ENCODE measurements at regions not wholly inside any gene's neighbourhood (a gene's known extent, or its start where the extent isn't known, plus 50 kb on each side); places are given as distances from the start of the nearest gene placed in this dataset.
A peak's percentile ranks its signal among the peaks of the same experiment; 100 is the strongest.

GRCh38 chr10:14397066-14397465, 66.3 kb upstream of the FRMD4A start:
- Histone ChIP-seq H3K23ac (ENCODE audit: low read depth, low read length, poor library complexity) (no peak overlapping the region), H3K27me3 (ENCODE audit: control insufficient read depth in 3 of 3, insufficient read depth in 3 of 3, low read depth in 1 of 3, low read length in 3 of 3) (no peaks in the 10 kb centered on the region), H3K4me2 (ENCODE audit: insufficient read depth, low read length, poor library complexity, severe bottlenecking) (no peak overlapping the region), H4K8ac (ENCODE audit: low read depth, low read length) (no peak overlapping the region), H3K14ac (ENCODE audit: low read length) (no peak overlapping the region), H3K27ac (replicated peaks; ENCODE audit: low read length) (no peak overlapping the region), H3K9ac (ENCODE audit: low read depth, low read length, poor library complexity) (no peak overlapping the region), H3K4me3 (ENCODE audit: low read length in 2 of 2) (no peak overlapping the region), H2BK120ac (ENCODE audit: low read depth, low read length) (no peak overlapping the region), H4K91ac (ENCODE audit: low read depth, low read length, poor library complexity) (no peak overlapping the region), H3K36me3 (replicated peaks in 1 of 2; ENCODE audit: control insufficient read depth in 2 of 2, insufficient read depth in 2 of 2, low read length in 2 of 2) (no peaks in the 10 kb centered on the region), H3K79me1 (ENCODE audit: low read depth, low read length) (no peaks in the 10 kb centered on the region), H2BK12ac (ENCODE audit: low read length) (peak overlapping the region; percentile 42), H3K4me1 (ENCODE audit: control insufficient read depth in 2 of 2, insufficient read depth in 1 of 2, low read depth in 1 of 2, low read length in 2 of 2) (peaks cover 2% of the 10 kb centered on the region in 2 donors), H2BK5ac (ENCODE audit: low read length) (no peak overlapping the region), H2BK15ac (ENCODE audit: low read length) (no peak overlapping the region), H3K18ac (ENCODE audit: low read length) (peak overlapping the region; percentile 66), H3K4ac (ENCODE audit: low read length) (no peak overlapping the region), H2AFZ (ENCODE audit: low read length) (peak overlapping the region; percentile 75), H3K9me3 (replicated peaks in 1 of 2; ENCODE audit: control insufficient read depth in 2 of 2, insufficient read depth in 1 of 2, low read depth in 1 of 2, low read length in 2 of 2) (peaks cover 0 to 2% of the 10 kb centered on the region in 2 donors), H2AK5ac (ENCODE audit: low read depth, low read length) (no peak overlapping the region)
- no peak for DNase-seq (ENCODE audit: low spot score)
- no CpG with 5 or more reads among the region's 9 CpGs for WGBS, 2 donors (ENCODE audit: extremely low coverage in 2 of 2, insufficient read length in 2 of 2, insufficient replicate concordance in 1 of 2)

DNA sequence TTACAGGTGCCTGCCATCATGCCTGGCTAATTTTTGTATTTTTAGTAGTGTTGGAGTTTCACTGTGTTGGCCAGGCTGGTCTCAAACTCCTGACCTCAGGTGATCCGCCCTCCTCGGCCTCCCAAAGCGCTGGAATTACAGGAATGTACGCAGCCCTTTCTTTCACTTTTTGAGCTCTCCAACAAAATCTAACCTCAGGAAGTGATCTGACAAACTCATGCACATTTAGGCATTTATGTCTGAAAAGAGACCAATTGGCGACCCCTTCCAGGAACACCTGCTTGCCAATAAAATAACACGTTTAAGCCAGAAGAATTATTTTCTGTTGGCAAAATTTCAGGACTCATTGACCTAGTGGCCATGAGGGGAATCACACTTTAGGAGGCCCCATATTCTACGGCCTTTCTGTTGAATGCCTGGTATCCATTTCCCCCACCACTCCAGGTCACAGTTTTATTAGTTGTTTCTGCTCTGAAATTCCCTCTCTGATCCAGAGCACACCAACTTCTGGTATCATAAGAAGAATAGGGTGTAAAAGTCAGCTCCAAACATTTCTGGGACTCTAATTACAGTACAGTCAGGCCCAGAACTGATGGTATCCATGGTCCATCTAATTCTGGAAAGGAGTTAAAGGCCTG, 65.8 kb upstream of the FRMD4A start:
- H3K27ac ChIP-seq (replicated peaks; ENCODE audit: low read length), result peak overlapping the region; percentile 29
- no peak for DNase-seq (ENCODE audit: low spot score)

GRCh38 chr10:14394179-14394578, 63.5 kb upstream of the FRMD4A start:
- no peak overlapping the region for H2AK5ac ChIP-seq (ENCODE audit: low read depth, low read length)
- H3K79me1 ChIP-seq (ENCODE audit: low read depth, low read length), result no peaks in the 10 kb centered on the region
- WGBS, 2 donors (ENCODE audit: extremely low coverage in 2 of 2, insufficient read length in 2 of 2, insufficient replicate concordance in 1 of 2), result no CpG with 5 or more reads among the region's 1 CpG
- no peak overlapping the region for H4K91ac ChIP-seq (ENCODE audit: low read depth, low read length, poor library complexity)
- no peak overlapping the region for H4K8ac ChIP-seq (ENCODE audit: low read depth, low read length)
- H3K14ac ChIP-seq (ENCODE audit: low read length), result no peak overlapping the region
- peaks cover 0 to 2% of the 10 kb centered on the region in 2 donors for H3K9me3 ChIP-seq (replicated peaks in 1 of 2; ENCODE audit: control insufficient read depth in 2 of 2, insufficient read depth in 1 of 2, low read depth in 1 of 2, low read length in 2 of 2)
- no peak overlapping the region for H3K18ac ChIP-seq (ENCODE audit: low read length)
- H2BK120ac ChIP-seq (ENCODE audit: low read depth, low read length), result no peak overlapping the region
- no peak overlapping the region for H3K9ac ChIP-seq (ENCODE audit: low read depth, low read length, poor library complexity)
- H2BK15ac ChIP-seq (ENCODE audit: low read length), result no peak overlapping the region
- H3K4me1 ChIP-seq (ENCODE audit: control insufficient read depth in 2 of 2, insufficient read depth in 1 of 2, low read depth in 1 of 2, low read length in 2 of 2), result peaks cover 2% of the 10 kb centered on the region in 2 donors
- DNase-seq (ENCODE audit: low spot score), result no peak
- H3K23ac ChIP-seq (ENCODE audit: low read depth, low read length, poor library complexity), result no peak overlapping the region
- H2BK5ac ChIP-seq (ENCODE audit: low read length), result no peak overlapping the region
- no peak overlapping the region for H3K27ac ChIP-seq (replicated peaks; ENCODE audit: low read length)
- H3K4me2 ChIP-seq (ENCODE audit: insufficient read depth, low read length, poor library complexity, severe bottlenecking), result no peak overlapping the region
- no peak overlapping the region for H3K4me3 ChIP-seq (ENCODE audit: low read length in 2 of 2)
- no peak overlapping the region for H3K4ac ChIP-seq (ENCODE audit: low read length)
- no peaks in the 10 kb centered on the region for H3K36me3 ChIP-seq (replicated peaks in 1 of 2; ENCODE audit: control insufficient read depth in 2 of 2, insufficient read depth in 2 of 2, low read length in 2 of 2)
- no peaks in the 10 kb centered on the region for H3K27me3 ChIP-seq (ENCODE audit: control insufficient read depth in 3 of 3, insufficient read depth in 3 of 3, low read depth in 1 of 3, low read length in 3 of 3)
- H2AFZ ChIP-seq (ENCODE audit: low read length), result no peak overlapping the region
- no peak overlapping the region for H2BK12ac ChIP-seq (ENCODE audit: low read length)

More for the DNA sequence above, 65.8 kb upstream of the FRMD4A start:
- WGBS, 2 donors (ENCODE audit: extremely low coverage in 2 of 2, insufficient read length in 2 of 2, insufficient replicate concordance in 1 of 2), result no CpG with 5 or more reads among the region's 7 CpGs
- no peak overlapping the region for H3K4me2 ChIP-seq (ENCODE audit: insufficient read depth, low read length, poor library complexity, severe bottlenecking)
- H2BK5ac ChIP-seq (ENCODE audit: low read length), result no peak overlapping the region
- no peak overlapping the region for H2AK5ac ChIP-seq (ENCODE audit: low read depth, low read length)
- no peak overlapping the region for H3K23ac ChIP-seq (ENCODE audit: low read depth, low read length, poor library complexity)
- no peaks in the 10 kb centered on the region for H3K27me3 ChIP-seq (ENCODE audit: control insufficient read depth in 3 of 3, insufficient read depth in 3 of 3, low read depth in 1 of 3, low read length in 3 of 3)
- no peak overlapping the region for H3K18ac ChIP-seq (ENCODE audit: low read length)
- H3K4me3 ChIP-seq (ENCODE audit: low read length in 2 of 2), result no peak overlapping the region
- no peak overlapping the region for H2BK120ac ChIP-seq (ENCODE audit: low read depth, low read length)
- H3K4ac ChIP-seq (ENCODE audit: low read length), result no peak overlapping the region
- H2BK15ac ChIP-seq (ENCODE audit: low read length), result no peak overlapping the region
- H3K9ac ChIP-seq (ENCODE audit: low read depth, low read length, poor library complexity), result no peak overlapping the region
- H4K8ac ChIP-seq (ENCODE audit: low read depth, low read length), result no peak overlapping the region
- H3K14ac ChIP-seq (ENCODE audit: low read length), result no peak overlapping the region
- H2AFZ ChIP-seq (ENCODE audit: low read length), result peak overlapping the region; percentile 75
- peaks cover 0 to 2% of the 10 kb centered on the region in 2 donors for H3K9me3 ChIP-seq (replicated peaks in 1 of 2; ENCODE audit: control insufficient read depth in 2 of 2, insufficient read depth in 1 of 2, low read depth in 1 of 2, low read length in 2 of 2)
- H3K79me1 ChIP-seq (ENCODE audit: low read depth, low read length), result no peaks in the 10 kb centered on the region
- H2BK12ac ChIP-seq (ENCODE audit: low read length), result no peak overlapping the region
- no peaks in the 10 kb centered on the region for H3K36me3 ChIP-seq (replicated peaks in 1 of 2; ENCODE audit: control insufficient read depth in 2 of 2, insufficient read depth in 2 of 2, low read length in 2 of 2)
- H3K4me1 ChIP-seq (ENCODE audit: control insufficient read depth in 2 of 2, insufficient read depth in 1 of 2, low read depth in 1 of 2, low read length in 2 of 2), result peaks cover 2% of the 10 kb centered on the region in 2 donors
- no peak overlapping the region for H4K91ac ChIP-seq (ENCODE audit: low read depth, low read length, poor library complexity)

- no peak overlapping the region for H2BK12ac ChIP-seq (ENCODE audit: low read length)
- no CpG with 5 or more reads among the region's 6 CpGs for WGBS, 2 donors (ENCODE audit: extremely low coverage in 2 of 2, insufficient read length in 2 of 2, insufficient replicate concordance in 1 of 2)
- H3K79me1 ChIP-seq (ENCODE audit: low read depth, low read length), result no peaks in the 10 kb centered on the region
- no peak overlapping the region for H3K4me3 ChIP-seq (ENCODE audit: low read length in 2 of 2)
- H3K27ac ChIP-seq (replicated peaks; ENCODE audit: low read length), result no peak overlapping the region
- no peak overlapping the region for H3K23ac ChIP-seq (ENCODE audit: low read depth, low read length, poor library complexity)
- H3K18ac ChIP-seq (ENCODE audit: low read length), result no peak overlapping the region
- H3K36me3 ChIP-seq (replicated peaks in 1 of 2; ENCODE audit: control insufficient read depth in 2 of 2, insufficient read depth in 2 of 2, low read length in 2 of 2), result no peaks in the 10 kb centered on the region
- no peak overlapping the region for H2BK120ac ChIP-seq (ENCODE audit: low read depth, low read length)
- H2BK5ac ChIP-seq (ENCODE audit: low read length), result no peak overlapping the region
- no peak overlapping the region for H4K8ac ChIP-seq (ENCODE audit: low read depth, low read length)
- no peak overlapping the region for H4K91ac ChIP-seq (ENCODE audit: low read depth, low read length, poor library complexity)
- DNase-seq (ENCODE audit: low spot score), result no peak
- H3K9me3 ChIP-seq (replicated peaks in 1 of 2; ENCODE audit: control insufficient read depth in 2 of 2, insufficient read depth in 1 of 2, low read depth in 1 of 2, low read length in 2 of 2), result peaks cover 0 to 2% of the 10 kb centered on the region in 2 donors
- H3K27me3 ChIP-seq (ENCODE audit: control insufficient read depth in 3 of 3, insufficient read depth in 3 of 3, low read depth in 1 of 3, low read length in 3 of 3), result no peaks in the 10 kb centered on the region
- H2AK5ac ChIP-seq (ENCODE audit: low read depth, low read length), result no peak overlapping the region
- H2AFZ ChIP-seq (ENCODE audit: low read length), result no peak overlapping the region
- H2BK15ac ChIP-seq (ENCODE audit: low read length), result no peak overlapping the region
- no peak overlapping the region for H3K4me2 ChIP-seq (ENCODE audit: insufficient read depth, low read length, poor library complexity, severe bottlenecking)
- H3K4me1 ChIP-seq (ENCODE audit: control insufficient read depth in 2 of 2, insufficient read depth in 1 of 2, low read depth in 1 of 2, low read length in 2 of 2), result peaks cover 0 to 2% of the 10 kb centered on the region in 2 donors
- no peak overlapping the region for H3K14ac ChIP-seq (ENCODE audit: low read length)
- H3K9ac ChIP-seq (ENCODE audit: low read depth, low read length, poor library complexity), result no peak overlapping the region
- H3K4ac ChIP-seq (ENCODE audit: low read length), result no peak overlapping the region
Observed at GRCh38 chr10:14391342-14391741, 60.6 kb upstream of the FRMD4A start.
